Hindlimb muscle (tissue), 1 donor: ENCODE measurements at regions not wholly inside any gene's neighbourhood (a gene's known extent, or its start where the extent isn't known, plus 50 kb on each side); places are given as distances from the start of the nearest gene placed in this dataset.

Source experiments
- DNase-seq: peaks from one replicate; pipeline ENCODE4 v3.0.0-alpha.2; 2013

GRCh38 chr16:6363396-6363795 is 969.2 kb upstream of the RBFOX1 start:
- no peak for DNase-seq

GRCh38 chr16:6362321-6362720 is 970.3 kb upstream of the RBFOX1 start:
- DNase-seq, result no peak

GRCh38 chr16:6360641-6361040 is 972.0 kb upstream of the RBFOX1 start:
- DNase-seq, result no peak

- DNase-seq, result no peak
Observed at GRCh38 chr16:6356911-6357310, 975.7 kb upstream of the RBFOX1 start.

GRCh38 chr16:6349725-6350124 is 982.9 kb upstream of the RBFOX1 start:
- no peak for DNase-seq

- no peak for DNase-seq
Observed at GRCh38 chr16:6345090-6345489, 987.6 kb upstream of the RBFOX1 start.

GRCh38 chr16:6343157-6343556 is 989.5 kb upstream of the RBFOX1 start:
- DNase-seq, result no peak

- DNase-seq, result no peak
Observed at GRCh38 chr16:6341981-6342380, 990.7 kb upstream of the RBFOX1 start.

- no peak for DNase-seq
Observed at GRCh38 chr16:6335072-6335471, 997.6 kb upstream of the RBFOX1 start.

- DNase-seq, result no peak
Observed at GRCh38 chr16:6331770-6332169, 1000.9 kb upstream of the RBFOX1 start.

- DNase-seq, result no peak
Observed at GRCh38 chr16:6317934-6318333, 1014.7 kb upstream of the RBFOX1 start.

- DNase-seq, result no peak
Observed at GRCh38 chr16:6309271-6309670, 1023.4 kb upstream of the RBFOX1 start.

- DNase-seq, result no peak
Observed at GRCh38 chr16:6308176-6308575, 1024.5 kb upstream of the RBFOX1 start.

- DNase-seq, result no peak
Observed at GRCh38 chr16:6300523-6300922, 1032.1 kb upstream of the RBFOX1 start.

GRCh38 chr16:6297666-6298410 is 1034.8 kb upstream of the RBFOX1 start:
- no peak for DNase-seq

- DNase-seq, result no peak
Observed at GRCh38 chr16:6286176-6286575, 1046.5 kb upstream of the RBFOX1 start.

GRCh38 chr16:6284731-6285130 is 1047.9 kb upstream of the RBFOX1 start:
- DNase-seq, result no peak

- no peak for DNase-seq
Observed at GRCh38 chr16:6281994-6282393, 1050.7 kb upstream of the RBFOX1 start.

- DNase-seq, result no peak
Observed at GRCh38 chr16:6281274-6281673, 1051.4 kb upstream of the RBFOX1 start.

- DNase-seq, result no peak
Observed at GRCh38 chr16:6280055-6280454, 1052.6 kb upstream of the RBFOX1 start.

GRCh38 chr16:6279286-6279685 is 1053.4 kb upstream of the RBFOX1 start:
- no peak for DNase-seq

GRCh38 chr16:6274351-6274750 is 1058.3 kb upstream of the RBFOX1 start:
- DNase-seq, result no peak

- DNase-seq, result no peak
Observed at GRCh38 chr16:6267682-6268081, 1065.0 kb upstream of the RBFOX1 start.

GRCh38 chr16:6266703-6267102 is 1065.9 kb upstream of the RBFOX1 start:
- no peak for DNase-seq

- DNase-seq, result no peak
Observed at GRCh38 chr16:6265968-6266367, 1066.7 kb upstream of the RBFOX1 start.
